ENCODE measurements at regions not wholly inside any gene's neighbourhood (a gene's known extent, or its start where the extent isn't known, plus 50 kb on each side); places are given as distances from the start of the nearest gene placed in this dataset.

- no peak for DNase-seq (ENCODE audit: low read depth)
These were observed 386.8 kb upstream of the PTPRD start for GRCh38 chr9:10999646-11000045.

- no peak for DNase-seq (ENCODE audit: low read depth)
These were observed 388.7 kb upstream of the PTPRD start for GRCh38 chr9:11001546-11001945.

- no peak for DNase-seq (ENCODE audit: low read depth)
These were observed 389.9 kb upstream of the PTPRD start for GRCh38 chr9:11002705-11003104.

GRCh38 chr9:11003836-11004235, 391.0 kb upstream of the PTPRD start:
- DNase-seq (ENCODE audit: low read depth) = no peak

- no peak for DNase-seq (ENCODE audit: low read depth)
These were observed 398.9 kb upstream of the PTPRD start for GRCh38 chr9:11011696-11012095.

- no peak for DNase-seq (ENCODE audit: low read depth)
These were observed 403.3 kb upstream of the PTPRD start for GRCh38 chr9:11016081-11016480.

GRCh38 chr9:11023201-11023600, 410.4 kb upstream of the PTPRD start:
- no peak for DNase-seq (ENCODE audit: low read depth)

GRCh38 chr9:11025775-11026174, 413.0 kb upstream of the PTPRD start:
- DNase-seq (ENCODE audit: low read depth) = no peak

GRCh38 chr9:11038366-11038765, 425.6 kb upstream of the PTPRD start:
- no peak for DNase-seq (ENCODE audit: low read depth)

GRCh38 chr9:11039006-11039405, 426.2 kb upstream of the PTPRD start:
- DNase-seq (ENCODE audit: low read depth) = no peak

- no peak for DNase-seq (ENCODE audit: low read depth)
These were observed 432.8 kb upstream of the PTPRD start for GRCh38 chr9:11045589-11045988.

GRCh38 chr9:11063263-11063662, 450.5 kb upstream of the PTPRD start:
- DNase-seq (ENCODE audit: low read depth) = no peak

- DNase-seq (ENCODE audit: low read depth) = no peak
These were observed 452.1 kb upstream of the PTPRD start for GRCh38 chr9:11064909-11065308.

GRCh38 chr9:11072176-11072575, 459.4 kb upstream of the PTPRD start:
- no peak for DNase-seq (ENCODE audit: low read depth)

GRCh38 chr9:11086561-11086960, 473.8 kb upstream of the PTPRD start:
- DNase-seq (ENCODE audit: low read depth) = no peak

- no peak for DNase-seq (ENCODE audit: low read depth)
These were observed 476.1 kb upstream of the PTPRD start for GRCh38 chr9:11088821-11089374.

- no peak for DNase-seq (ENCODE audit: low read depth)
These were observed 480.2 kb upstream of the PTPRD start for GRCh38 chr9:11092974-11093373.

- DNase-seq (ENCODE audit: low read depth) = no peak
These were observed 484.2 kb upstream of the PTPRD start for GRCh38 chr9:11097020-11097419.

GRCh38 chr9:11103525-11103924, 490.7 kb upstream of the PTPRD start:
- DNase-seq (ENCODE audit: low read depth) = no peak

GRCh38 chr9:11107196-11107595, 494.4 kb upstream of the PTPRD start:
- DNase-seq (ENCODE audit: low read depth) = no peak

- DNase-seq (ENCODE audit: low read depth) = no peak
These were observed 515.4 kb upstream of the PTPRD start for GRCh38 chr9:11128156-11128555.

- DNase-seq (ENCODE audit: low read depth) = no peak
These were observed 523.0 kb upstream of the PTPRD start for GRCh38 chr9:11135851-11136250.

GRCh38 chr9:11141357-11141756, 528.6 kb upstream of the PTPRD start:
- DNase-seq (ENCODE audit: low read depth) = no peak

- DNase-seq (ENCODE audit: low read depth) = no peak
These were observed 530.4 kb upstream of the PTPRD start for GRCh38 chr9:11142965-11143738.
